ENCODE measurements at regions not wholly inside any gene's neighbourhood (a gene's known extent, or its start where the extent isn't known, plus 50 kb on each side); places are given as distances from the start of the nearest gene placed in this dataset.
"Not testable (repeated sequence)": the region's sequence is repeated elsewhere in the genome, so short reads cannot be mapped to it uniquely, and the experiment has no call there.

DNA sequence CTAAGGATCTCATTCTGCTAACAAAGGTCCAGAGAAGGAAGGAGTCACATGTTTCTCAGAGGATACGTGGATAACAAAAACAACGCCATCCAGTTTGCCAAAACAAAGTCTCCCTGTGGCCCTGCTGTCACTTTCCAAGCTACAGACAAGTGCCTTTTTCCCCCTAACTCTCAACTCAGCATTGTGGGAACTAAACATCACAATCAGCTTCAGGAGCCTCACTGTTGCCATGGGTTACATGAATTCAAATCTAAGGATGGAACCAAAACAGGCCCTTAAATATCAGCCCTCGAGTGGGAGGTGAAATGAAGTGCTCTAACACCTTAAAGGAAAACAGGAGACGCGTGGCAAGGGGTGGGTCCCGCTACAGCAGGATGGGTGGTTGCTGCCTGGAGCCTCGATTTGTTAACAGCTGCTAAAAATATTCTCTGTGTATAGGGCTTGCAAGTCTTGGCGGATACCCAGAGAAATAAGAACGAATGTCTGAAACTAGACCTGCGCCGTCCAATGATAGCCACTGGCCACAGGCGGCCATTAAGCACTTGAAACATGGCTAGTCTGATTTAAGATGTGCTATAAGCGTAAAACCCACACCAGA lies 66.4 kb upstream of the SOD1 start:
- 12% methylated on average over 8 of the region's 13 CpGs for WGBS (ENCODE audit: insufficient coverage)
- no peak overlapping the region for H3K27ac ChIP-seq (ENCODE audit: low read length)
- H3K27me3 ChIP-seq (ENCODE audit: control insufficient read depth, insufficient read depth, low read length), result no peaks in the 10 kb centered on the region
- no peak overlapping the region for H3K4me3 ChIP-seq (ENCODE audit: low read length)
- DNase-seq, result peak; percentile 40
- no peaks in the 10 kb centered on the region for H3K4me1 ChIP-seq (ENCODE audit: control insufficient read depth, insufficient read depth, low read length)
- no peaks in the 10 kb centered on the region for H3K36me3 ChIP-seq (ENCODE audit: control insufficient read depth, insufficient read depth, low read length)
- H3K9me3 ChIP-seq (replicated peaks; ENCODE audit: control insufficient read depth, low read depth, low read length), result peaks cover 4% of the 10 kb centered on the region

DNA sequence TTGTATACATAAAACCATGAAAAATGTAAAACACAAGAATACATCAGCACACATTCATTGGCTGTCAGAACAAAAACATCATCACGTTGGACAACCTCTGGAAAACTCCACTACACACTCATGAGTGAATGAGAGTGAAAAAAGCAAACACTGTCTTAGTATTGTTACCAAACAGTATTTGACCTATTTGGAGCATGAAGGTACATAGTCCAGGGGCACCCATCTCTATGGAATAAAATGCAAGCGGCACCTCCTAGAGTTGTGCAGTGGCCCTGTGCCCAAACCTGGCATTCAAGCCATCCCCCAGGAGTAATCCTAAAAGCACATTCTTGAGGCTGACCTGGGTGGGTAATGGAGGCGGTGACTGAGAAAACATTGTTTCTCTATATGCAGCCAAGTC lies 67.0 kb upstream of the SOD1 start:
- no peaks in the 10 kb centered on the region for H3K27me3 ChIP-seq (ENCODE audit: control insufficient read depth, insufficient read depth, low read length)
- 80% methylated on average over 1 of the region's 3 CpGs for WGBS (ENCODE audit: insufficient coverage)
- no peak overlapping the region for H3K27ac ChIP-seq (ENCODE audit: low read length)
- H3K4me3 ChIP-seq (ENCODE audit: low read length), result no peak overlapping the region
- no peaks in the 10 kb centered on the region for H3K36me3 ChIP-seq (ENCODE audit: control insufficient read depth, insufficient read depth, low read length)
- peaks cover 4% of the 10 kb centered on the region for H3K9me3 ChIP-seq (replicated peaks; ENCODE audit: control insufficient read depth, low read depth, low read length)
- no peaks in the 10 kb centered on the region for H3K4me1 ChIP-seq (ENCODE audit: control insufficient read depth, insufficient read depth, low read length)
- DNase-seq, result no peak

GRCh38 chr21:31589820-31590219 lies 69.7 kb upstream of the SOD1 start:
- no CpG with 5 or more reads among the region's 3 CpGs for WGBS (ENCODE audit: insufficient coverage)
- no peaks in the 10 kb centered on the region for H3K4me1 ChIP-seq (ENCODE audit: control insufficient read depth, insufficient read depth, low read length)

GRCh38 chr21:31586118-31586517 lies 73.4 kb upstream of the SOD1 start:
- no peak overlapping the region for H3K4me3 ChIP-seq (ENCODE audit: low read length)
- no peak overlapping the region for H3K27ac ChIP-seq (ENCODE audit: low read length)
- peaks cover 2% of the 10 kb centered on the region for H3K27me3 ChIP-seq (ENCODE audit: control insufficient read depth, insufficient read depth, low read length)
- H3K4me1 ChIP-seq (ENCODE audit: control insufficient read depth, insufficient read depth, low read length), result no peaks in the 10 kb centered on the region
- H3K36me3 ChIP-seq (ENCODE audit: control insufficient read depth, insufficient read depth, low read length), result no peaks in the 10 kb centered on the region
- H3K9me3 ChIP-seq (replicated peaks; ENCODE audit: control insufficient read depth, low read depth, low read length), result no peaks in the 10 kb centered on the region
- no peak for DNase-seq
- 47% methylated on average over 2 of the region's 6 CpGs for WGBS (ENCODE audit: insufficient coverage)

More at GRCh38 chr21:31589820-31590219, 69.7 kb upstream of the SOD1 start:
- no peak overlapping the region for H3K27ac ChIP-seq (ENCODE audit: low read length)
- H3K9me3 ChIP-seq (replicated peaks; ENCODE audit: control insufficient read depth, low read depth, low read length), result no peaks in the 10 kb centered on the region
- peaks cover 2% of the 10 kb centered on the region for H3K27me3 ChIP-seq (ENCODE audit: control insufficient read depth, insufficient read depth, low read length)
- H3K36me3 ChIP-seq (ENCODE audit: control insufficient read depth, insufficient read depth, low read length), result no peaks in the 10 kb centered on the region
- DNase-seq, result no peak
- H3K4me3 ChIP-seq (ENCODE audit: low read length), result no peak overlapping the region

GRCh38 chr21:31583937-31584336 lies 75.6 kb upstream of the SOD1 start:
- WGBS (ENCODE audit: insufficient coverage), result no CpG with 5 or more reads among the region's 9 CpGs
- not testable (repeated sequence) for H3K27me3 ChIP-seq (ENCODE audit: control insufficient read depth, insufficient read depth, low read length); H3K4me3 ChIP-seq (ENCODE audit: low read length); DNase-seq; H3K9me3 ChIP-seq (replicated peaks; ENCODE audit: control insufficient read depth, low read depth, low read length); H3K36me3 ChIP-seq (ENCODE audit: control insufficient read depth, insufficient read depth, low read length); H3K4me1 ChIP-seq (ENCODE audit: control insufficient read depth, insufficient read depth, low read length); H3K27ac ChIP-seq (ENCODE audit: low read length)

GRCh38 chr21:31583498-31583897 lies 76.0 kb upstream of the SOD1 start:
- H3K27me3 ChIP-seq (ENCODE audit: control insufficient read depth, insufficient read depth, low read length), result peaks cover 2% of the 10 kb centered on the region
- H3K4me3 ChIP-seq (ENCODE audit: low read length), result no peak overlapping the region
- no peak for DNase-seq
- no peak overlapping the region for H3K27ac ChIP-seq (ENCODE audit: low read length)
- 100% methylated on average over 2 of the region's 6 CpGs for WGBS (ENCODE audit: insufficient coverage)
- no peaks in the 10 kb centered on the region for H3K36me3 ChIP-seq (ENCODE audit: control insufficient read depth, insufficient read depth, low read length)
- no peaks in the 10 kb centered on the region for H3K9me3 ChIP-seq (replicated peaks; ENCODE audit: control insufficient read depth, low read depth, low read length)
- H3K4me1 ChIP-seq (ENCODE audit: control insufficient read depth, insufficient read depth, low read length), result no peaks in the 10 kb centered on the region

DNA sequence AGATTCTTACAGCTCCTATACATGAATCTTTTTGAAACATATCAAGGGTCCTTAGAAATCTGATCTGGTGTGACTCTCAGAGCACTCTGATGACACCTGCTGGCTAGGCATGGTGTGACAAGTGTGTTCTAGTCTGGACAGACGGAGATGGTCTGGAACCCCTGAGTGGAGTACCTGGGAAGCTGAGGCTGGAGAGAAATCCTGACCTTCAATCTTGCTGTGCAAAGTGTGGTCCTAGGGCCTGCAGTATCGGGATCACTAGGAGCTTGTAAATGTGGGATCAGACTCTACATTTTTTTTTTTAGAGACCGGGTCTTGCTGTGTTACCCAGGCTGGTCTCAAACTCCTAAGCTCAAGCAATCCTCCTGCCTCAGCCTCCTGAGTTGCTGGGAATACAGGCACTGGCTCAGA lies 78.6 kb upstream of the SOD1 start:
- Histone ChIP-seq H3K27me3 (ENCODE audit: control insufficient read depth, insufficient read depth, low read length) (no peaks in the 10 kb centered on the region), H3K9me3 (replicated peaks; ENCODE audit: control insufficient read depth, low read depth, low read length) (no peaks in the 10 kb centered on the region), H3K4me3 (ENCODE audit: low read length) (no peak overlapping the region), H3K36me3 (ENCODE audit: control insufficient read depth, insufficient read depth, low read length) (no peaks in the 10 kb centered on the region), H3K4me1 (ENCODE audit: control insufficient read depth, insufficient read depth, low read length) (no peaks in the 10 kb centered on the region), H3K27ac (ENCODE audit: low read length) (no peak overlapping the region)
- DNase-seq, result peak; percentile 78
- 22% methylated on average over 2 of the region's 3 CpGs for WGBS (ENCODE audit: insufficient coverage)

- Histone ChIP-seq H3K27ac (ENCODE audit: low read length) (no peak overlapping the region), H3K27me3 (ENCODE audit: control insufficient read depth, insufficient read depth, low read length) (no peaks in the 10 kb centered on the region), H3K4me1 (ENCODE audit: control insufficient read depth, insufficient read depth, low read length) (no peaks in the 10 kb centered on the region), H3K36me3 (ENCODE audit: control insufficient read depth, insufficient read depth, low read length) (no peaks in the 10 kb centered on the region), H3K9me3 (replicated peaks; ENCODE audit: control insufficient read depth, low read depth, low read length) (peaks cover 6% of the 10 kb centered on the region), H3K4me3 (ENCODE audit: low read length) (no peak overlapping the region)
- no peak for DNase-seq
Observed at GRCh38 chr21:31577271-31577670, 82.2 kb upstream of the SOD1 start.

DNA sequence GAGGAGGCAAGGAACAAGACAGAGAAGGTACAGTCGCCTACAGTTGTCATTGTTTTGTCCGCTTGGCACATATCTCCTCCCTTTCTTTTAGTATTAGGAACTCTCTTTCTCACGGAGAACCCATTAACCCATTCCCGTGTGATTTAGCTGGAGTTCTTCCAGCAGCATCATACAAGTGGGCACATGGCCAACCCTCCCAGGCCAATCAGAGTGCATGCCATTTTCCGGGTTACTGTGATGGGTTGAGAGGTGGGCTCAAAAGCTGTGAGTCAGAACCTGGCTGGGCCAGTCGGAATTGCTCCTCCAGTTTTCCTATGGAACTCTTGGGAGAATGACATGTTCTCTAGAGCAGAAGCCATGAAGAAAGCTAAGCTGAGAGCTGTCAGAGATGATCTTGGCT lies 83.1 kb upstream of the SOD1 start:
- H3K27ac ChIP-seq (ENCODE audit: low read length), result no peak overlapping the region
- no peaks in the 10 kb centered on the region for H3K4me1 ChIP-seq (ENCODE audit: control insufficient read depth, insufficient read depth, low read length)
- no peaks in the 10 kb centered on the region for H3K27me3 ChIP-seq (ENCODE audit: control insufficient read depth, insufficient read depth, low read length)
- no peaks in the 10 kb centered on the region for H3K36me3 ChIP-seq (ENCODE audit: control insufficient read depth, insufficient read depth, low read length)
- peaks cover 6% of the 10 kb centered on the region for H3K9me3 ChIP-seq (replicated peaks; ENCODE audit: control insufficient read depth, low read depth, low read length)
- H3K4me3 ChIP-seq (ENCODE audit: low read length), result no peak overlapping the region
- WGBS (ENCODE audit: insufficient coverage), result 28% methylated on average over 3 of the region's 6 CpGs
- peak; percentile 25 for DNase-seq

DNA sequence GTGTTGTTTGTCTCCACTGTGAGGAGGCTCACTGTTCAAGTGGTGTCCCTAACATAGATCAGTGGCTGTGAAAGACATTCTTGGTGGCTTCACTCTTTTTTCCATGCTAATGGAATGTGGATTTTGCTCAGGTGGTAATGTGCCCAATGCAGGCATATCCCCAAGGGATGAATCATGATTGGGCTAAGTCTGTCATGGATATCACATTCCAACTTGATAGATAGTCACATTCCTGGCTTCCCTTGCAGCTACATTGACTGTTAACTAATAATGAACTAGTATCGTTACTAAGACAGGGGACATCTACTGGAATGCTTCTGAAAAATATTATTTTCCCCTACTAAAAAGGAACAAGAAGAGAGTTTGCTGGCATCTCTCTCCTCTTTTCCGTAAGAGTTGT lies 86.3 kb upstream of the SOD1 start:
- peaks cover 6% of the 10 kb centered on the region for H3K9me3 ChIP-seq (replicated peaks; ENCODE audit: control insufficient read depth, low read depth, low read length)
- H3K27ac ChIP-seq (ENCODE audit: low read length), result no peak overlapping the region
- no peak overlapping the region for H3K4me3 ChIP-seq (ENCODE audit: low read length)
- H3K27me3 ChIP-seq (ENCODE audit: control insufficient read depth, insufficient read depth, low read length), result no peaks in the 10 kb centered on the region
- no peaks in the 10 kb centered on the region for H3K4me1 ChIP-seq (ENCODE audit: control insufficient read depth, insufficient read depth, low read length)
- H3K36me3 ChIP-seq (ENCODE audit: control insufficient read depth, insufficient read depth, low read length), result no peaks in the 10 kb centered on the region
- DNase-seq, result no peak
- no CpG with 5 or more reads among the region's 2 CpGs for WGBS (ENCODE audit: insufficient coverage)

GRCh38 chr21:31571879-31572278 lies 87.6 kb upstream of the SOD1 start:
- Histone ChIP-seq H3K4me3 (ENCODE audit: low read length) (no peak overlapping the region), H3K4me1 (ENCODE audit: control insufficient read depth, insufficient read depth, low read length) (no peaks in the 10 kb centered on the region), H3K9me3 (replicated peaks; ENCODE audit: control insufficient read depth, low read depth, low read length) (peaks cover 6% of the 10 kb centered on the region), H3K27me3 (ENCODE audit: control insufficient read depth, insufficient read depth, low read length) (no peaks in the 10 kb centered on the region), H3K27ac (ENCODE audit: low read length) (no peak overlapping the region), H3K36me3 (ENCODE audit: control insufficient read depth, insufficient read depth, low read length) (no peaks in the 10 kb centered on the region)
- DNase-seq, result no peak
- no CpG with 5 or more reads among the region's 4 CpGs for WGBS (ENCODE audit: insufficient coverage)
